DMS153 (cell line): ENCODE measurements at regions not wholly inside any gene's neighbourhood (a gene's known extent, or its start where the extent isn't known, plus 50 kb on each side); places are given as distances from the start of the nearest gene placed in this dataset.

Source experiments
- DNase-seq: peaks from one replicate; lab custom pipeline; 2025; lab: John Stamatoyannopoulos, UW

DNA sequence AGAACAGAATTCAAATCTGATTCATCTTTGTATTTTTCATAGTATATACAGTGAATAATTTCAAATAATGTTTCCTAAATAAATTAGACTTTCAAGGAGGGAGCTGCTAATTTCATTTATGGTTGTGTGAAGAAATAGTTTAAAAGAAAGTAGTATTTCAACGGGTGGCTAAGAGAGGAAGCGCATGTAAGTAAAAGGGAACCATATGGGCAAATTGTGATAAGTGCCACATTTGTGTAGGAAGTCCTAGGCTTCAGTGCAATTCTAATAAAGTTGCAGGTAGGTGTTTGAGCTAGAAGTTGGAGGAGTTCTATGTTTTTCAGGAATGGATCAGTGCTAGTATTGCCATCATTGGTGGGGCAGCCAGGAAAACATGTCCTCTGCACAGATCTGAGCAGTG lies 178.8 kb upstream of the PRDM1 start:
- DNase-seq, result no peak

DNA sequence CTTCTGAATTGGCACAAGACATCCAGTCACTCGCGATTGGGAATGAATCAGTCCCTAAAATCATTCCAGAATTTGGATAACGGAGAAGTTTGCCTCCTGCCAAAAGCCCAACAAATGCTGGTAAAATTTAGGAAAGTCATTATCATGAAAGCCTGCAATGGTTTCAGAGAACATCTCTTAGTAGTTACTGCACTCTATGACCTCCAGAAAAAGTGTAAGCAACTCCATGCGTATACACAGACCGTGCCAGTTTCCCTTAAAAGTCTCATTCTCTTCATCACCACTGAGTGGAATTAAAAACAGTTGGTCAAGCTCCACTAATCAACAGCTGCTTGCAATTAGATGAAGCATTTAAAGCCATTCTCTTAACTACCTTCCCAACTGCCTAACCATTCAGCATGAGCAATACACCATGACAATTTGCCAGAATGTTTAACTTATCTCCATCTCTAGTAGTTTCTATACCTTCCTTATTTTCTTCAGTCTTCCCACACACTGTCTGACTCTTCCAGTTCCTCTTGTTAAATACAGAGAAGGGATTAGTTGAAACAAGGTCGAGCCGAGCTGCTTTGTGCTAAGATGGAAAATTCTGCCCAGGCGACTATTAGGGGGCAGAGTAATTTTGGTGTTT lies 183.6 kb upstream of the PRDM1 start:
- DNase-seq, result no peak

DNA sequence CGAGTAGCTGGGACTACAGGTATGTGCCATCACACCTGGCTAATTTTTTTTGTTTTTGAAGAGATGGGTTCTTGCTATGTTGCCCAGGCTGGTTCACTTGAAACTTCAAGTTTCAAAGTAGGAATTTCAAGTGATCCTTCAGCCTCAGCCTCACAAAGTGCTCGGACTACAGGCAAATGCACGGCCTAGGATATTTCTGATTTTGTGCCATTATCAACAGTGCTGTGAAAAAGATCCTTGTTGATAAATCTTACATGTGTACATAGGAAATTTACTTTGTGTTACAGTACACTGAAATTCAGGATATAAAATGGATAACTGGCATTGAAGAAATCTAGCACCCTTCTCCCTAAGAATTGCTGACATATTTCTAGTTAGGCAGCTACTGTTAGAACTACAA lies 184.6 kb upstream of the PRDM1 start:
- no peak for DNase-seq

DNA sequence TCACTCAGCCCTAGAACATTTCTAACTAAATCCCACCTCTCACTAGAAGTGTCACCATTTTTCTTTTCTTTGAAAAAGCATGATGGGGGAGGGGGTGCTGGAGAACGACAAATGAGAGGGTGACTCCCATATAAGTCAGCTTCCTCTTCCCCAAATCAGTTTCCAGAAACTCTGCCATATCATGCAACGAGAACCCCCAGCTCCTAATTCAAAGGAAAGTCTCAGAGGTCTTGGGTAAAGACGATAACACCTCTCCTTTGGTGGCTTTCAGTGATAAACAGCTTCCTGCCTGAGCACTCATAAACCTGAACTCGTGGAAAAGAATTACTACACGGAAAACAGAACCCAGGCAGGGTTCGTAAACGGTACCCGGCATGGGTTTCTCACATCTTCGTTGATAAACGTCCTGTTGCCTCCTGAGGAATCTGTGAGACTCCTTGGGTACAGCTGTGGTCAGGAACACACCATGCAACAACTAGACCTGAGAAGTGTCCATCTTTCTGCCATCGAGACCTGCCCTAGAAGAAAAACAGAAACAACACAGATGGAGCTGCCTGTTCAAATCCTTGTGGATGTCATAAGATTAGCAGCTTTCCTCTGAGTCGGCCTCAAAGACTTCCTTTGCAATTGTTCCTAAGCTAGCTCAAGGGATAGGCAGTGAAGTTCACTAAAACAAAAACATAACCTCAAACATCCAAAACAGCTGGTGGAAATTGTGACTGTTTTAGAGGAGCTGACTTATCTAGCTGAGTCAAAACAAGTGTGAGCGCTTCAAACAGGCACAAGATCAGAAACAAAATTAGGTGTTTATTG lies 185.8 kb upstream of the PRDM1 start:
- no peak for DNase-seq

DNA sequence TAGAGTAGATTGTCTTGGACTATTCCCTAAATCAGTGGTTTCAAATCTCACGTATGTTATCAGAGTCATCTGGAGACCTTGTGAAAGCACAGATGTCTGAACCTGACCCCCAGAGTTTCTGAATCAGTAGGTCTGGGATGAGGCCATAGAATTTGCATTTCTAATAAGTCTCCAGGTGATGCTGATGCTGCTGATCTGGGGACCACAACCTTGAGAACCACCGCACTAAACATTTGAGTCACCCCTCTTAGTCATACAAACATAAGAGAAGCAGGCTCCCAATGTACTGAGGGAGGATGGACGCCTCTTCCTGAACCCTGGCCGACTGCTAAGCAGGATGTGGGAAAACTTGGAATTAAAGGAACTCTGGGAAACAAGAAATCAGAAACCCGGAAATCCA lies 187.8 kb upstream of the PRDM1 start:
- DNase-seq, result no peak

DNA sequence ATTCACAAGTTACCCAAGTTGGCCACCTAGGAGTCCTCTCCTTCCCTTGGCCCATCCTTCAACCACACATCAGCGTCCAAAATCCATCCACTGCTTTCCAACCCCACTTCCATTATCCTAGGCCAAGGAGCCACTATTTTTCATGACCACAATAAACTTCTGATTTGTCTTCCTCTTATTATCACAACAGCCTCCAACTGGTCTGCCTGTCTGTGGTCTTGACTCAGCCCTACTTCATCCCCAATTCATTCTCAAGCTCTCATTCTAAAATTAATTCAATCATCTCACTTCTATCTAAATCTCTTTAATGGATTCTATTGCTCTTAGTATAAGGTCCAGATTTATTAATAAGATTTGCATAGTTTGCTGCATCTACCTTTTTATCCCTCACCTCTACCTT lies 189.0 kb upstream of the PRDM1 start:
- DNase-seq, result no peak

DNA sequence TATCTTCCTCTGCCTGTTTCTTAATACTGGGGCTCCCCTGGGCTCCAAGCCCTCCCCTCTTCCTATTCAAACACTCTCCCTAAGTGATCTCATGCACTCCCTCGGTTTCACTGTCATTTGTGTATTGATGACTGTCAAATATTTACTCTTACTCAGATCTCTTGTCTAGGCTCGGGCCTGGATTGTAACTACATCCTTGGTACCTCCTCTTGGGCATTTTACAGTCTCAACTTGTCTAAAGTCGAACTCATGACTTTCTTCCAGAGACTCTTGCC lies 189.4 kb upstream of the PRDM1 start:
- DNase-seq, result peak; percentile 68

DNA sequence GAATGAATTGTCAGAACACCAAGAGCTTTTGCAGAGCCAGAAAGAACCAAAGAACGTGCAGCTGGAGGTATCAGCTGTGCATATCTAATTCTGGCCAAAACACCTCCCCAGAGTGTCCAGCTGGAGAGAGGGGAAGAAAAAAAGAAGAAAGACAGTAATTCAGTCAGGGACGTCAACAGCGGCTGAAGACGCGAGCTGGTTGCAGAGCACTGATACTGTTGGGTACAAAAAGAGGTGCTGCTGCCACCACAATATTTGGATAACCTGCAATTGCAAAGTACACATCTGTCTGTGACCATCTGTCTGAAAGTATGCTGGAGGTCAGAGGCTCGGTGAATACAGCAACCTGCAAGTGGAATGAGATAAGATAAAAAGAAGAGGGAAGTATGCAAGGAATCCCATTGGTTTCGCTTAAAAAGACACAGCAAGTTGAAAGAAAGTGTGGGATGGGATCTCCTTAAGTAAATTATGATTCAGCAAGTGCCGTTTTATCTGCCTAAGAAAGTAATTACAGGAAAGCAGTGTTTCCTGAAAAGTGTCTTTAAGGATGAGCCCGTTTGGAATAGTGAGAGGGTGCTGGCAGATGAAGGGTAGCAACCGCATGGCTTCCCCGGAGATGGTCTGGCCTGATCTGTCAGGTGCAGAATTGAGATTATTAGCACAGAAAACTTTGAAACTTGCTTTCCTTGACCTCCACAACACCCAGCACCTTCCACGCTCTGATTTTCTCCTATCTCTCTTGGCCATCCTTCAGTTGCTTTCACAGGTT lies 189.9 kb upstream of the PRDM1 start:
- no peak for DNase-seq

DNA sequence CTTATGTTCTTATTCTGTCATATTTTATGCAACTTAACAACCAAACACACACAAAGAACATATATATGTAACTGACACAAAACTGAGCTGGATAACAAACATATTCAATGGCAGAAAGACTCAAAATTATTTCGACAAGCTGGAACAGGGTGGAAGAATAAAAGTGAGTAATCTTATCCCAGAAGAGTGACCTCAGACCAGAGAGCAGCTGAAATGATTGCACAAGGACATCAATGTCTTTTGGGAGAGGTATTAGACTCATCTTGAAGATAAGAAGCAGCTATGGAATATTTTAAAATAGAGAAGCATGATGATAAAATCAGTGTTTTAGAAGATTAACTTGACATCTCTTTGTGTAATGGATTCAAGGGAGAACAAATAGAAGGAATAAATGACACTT lies 191.6 kb upstream of the PRDM1 start:
- no peak for DNase-seq

DNA sequence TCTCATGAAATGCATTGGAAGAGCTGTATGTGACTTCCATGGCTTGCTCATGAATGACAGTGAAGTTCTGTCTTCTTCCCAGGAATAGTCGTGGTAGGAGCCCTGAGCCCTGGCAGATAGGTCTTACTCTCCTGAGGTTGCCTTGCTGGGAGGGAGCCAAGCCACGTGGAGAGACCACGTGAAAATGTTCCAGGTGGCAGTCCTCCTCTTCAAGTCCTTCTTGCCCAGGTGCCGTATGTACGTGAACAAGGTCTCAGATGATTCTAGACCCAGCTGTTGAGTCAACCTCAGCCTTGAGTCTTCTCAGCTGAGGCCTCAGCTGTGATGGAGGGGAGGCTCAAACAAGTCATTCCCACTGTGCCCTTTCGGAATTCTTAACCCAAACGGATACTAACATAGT lies 192.4 kb upstream of the PRDM1 start:
- DNase-seq, result no peak

DNA sequence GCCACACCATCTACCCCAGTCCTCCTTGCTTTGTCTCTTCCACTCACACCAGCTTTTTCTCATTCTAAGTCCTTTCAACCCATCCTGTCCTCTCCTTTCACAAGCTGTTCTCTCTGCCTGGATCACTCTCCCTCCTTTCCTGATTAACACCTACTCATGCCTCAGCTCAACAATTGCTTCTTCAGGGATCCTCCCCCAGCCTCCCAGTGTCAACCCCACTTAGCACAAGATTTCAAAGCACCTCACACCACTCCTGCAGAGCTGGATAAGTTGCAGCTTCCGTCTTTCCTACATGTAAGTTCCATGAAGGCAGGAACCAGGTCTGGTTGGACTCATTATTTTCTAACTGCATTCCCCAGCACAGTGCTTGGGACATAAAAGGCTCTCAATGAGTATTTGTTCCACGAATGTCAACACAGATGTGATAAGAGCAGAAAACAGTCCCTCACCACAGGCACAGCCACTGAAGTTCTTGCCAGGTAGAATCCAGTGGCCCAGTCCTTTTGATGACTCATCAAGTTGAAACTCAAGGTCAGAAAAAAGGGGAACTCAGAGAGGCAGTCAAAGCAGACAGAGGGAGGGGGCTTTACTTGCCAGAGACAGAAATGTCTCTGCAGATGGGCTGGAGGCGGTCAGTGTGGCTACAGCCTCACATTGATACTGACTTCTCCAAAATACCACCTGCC lies 193.4 kb upstream of the PRDM1 start:
- no peak for DNase-seq

DNA sequence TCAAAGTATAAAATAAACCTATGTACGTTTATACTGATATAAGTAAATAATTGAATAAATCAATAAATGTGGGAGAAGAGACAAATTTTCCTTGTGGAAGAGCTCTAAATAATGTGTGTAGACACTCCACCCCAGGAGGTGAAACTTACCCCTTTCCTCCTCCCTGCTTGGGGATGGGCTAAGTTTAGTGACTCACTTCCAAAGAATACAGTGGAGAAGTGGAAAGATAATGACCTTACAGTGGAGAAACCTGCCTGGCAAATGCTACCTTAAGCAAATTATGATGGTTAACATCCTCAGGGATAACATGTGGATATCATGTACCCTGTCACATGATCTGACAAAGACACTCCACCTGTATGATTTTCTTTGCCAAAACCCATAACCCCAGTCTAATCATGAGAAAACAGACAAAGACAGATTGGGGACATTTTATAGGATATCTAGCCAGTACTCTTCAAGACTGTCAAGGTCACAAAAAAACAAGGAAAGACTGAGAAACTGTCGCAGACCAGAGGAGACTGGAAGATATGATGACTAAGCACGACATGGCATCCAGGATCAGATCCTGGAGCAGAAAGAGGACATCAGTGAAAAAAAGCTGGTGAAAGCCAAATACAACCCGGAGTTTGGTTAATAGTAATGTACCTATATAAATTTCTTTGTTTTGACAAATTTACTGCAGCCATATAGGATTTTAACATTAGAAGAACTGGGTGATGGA lies 195.5 kb upstream of the PRDM1 start:
- no peak for DNase-seq

DNA sequence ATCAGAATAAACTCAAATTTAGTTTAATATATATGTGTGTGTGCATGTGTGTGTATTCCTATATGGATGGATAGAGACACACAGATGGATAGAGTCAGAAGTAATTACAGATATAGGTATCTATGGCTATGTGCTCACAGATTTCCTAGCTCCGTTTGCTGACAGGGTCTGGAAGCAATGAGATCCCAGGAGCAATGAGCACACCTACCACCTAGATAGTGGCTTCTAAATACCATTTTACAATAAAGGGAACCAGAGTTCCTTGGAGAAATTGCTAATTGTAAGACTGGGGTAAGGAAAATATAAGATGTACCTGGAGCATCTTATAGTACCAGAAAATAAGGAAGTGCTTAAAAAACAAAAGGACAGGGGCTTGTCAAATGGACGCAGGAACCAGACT lies 196.2 kb upstream of the PRDM1 start:
- no peak for DNase-seq

DNA sequence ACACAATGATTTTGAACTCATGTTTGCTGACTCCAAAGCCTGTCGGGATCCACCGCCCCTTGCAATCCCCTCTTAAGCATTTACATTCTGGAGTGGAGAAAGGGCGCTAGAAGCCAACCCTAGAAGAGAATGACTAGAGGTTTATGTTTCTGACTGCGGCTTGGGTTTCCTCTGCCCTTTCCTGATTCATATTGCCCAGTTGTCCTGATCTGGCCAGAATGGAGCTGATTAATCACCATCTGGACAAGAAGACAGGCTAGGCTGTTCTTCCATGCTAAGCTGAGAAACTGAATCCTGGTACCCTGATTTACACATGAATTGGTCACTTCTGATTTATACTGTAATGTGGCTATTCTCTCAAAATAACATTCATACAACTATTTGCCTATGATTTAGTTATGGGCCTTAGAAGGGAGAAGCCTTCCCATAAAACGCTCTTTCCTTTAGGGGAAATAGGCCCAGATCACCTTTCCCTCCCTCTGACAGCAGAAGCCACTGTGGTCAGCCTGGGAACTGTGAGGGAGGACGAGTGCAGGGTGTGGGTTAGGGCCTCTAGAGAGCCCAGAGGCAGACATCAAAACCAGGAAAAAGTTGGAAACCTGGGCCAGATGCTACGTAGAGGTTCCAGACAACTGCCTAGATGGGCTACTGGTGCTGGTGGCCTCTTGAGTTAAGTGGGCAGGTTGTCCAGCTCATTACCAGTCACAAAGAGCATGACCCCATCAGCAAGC lies 199.2 kb upstream of the PRDM1 start:
- DNase-seq, result no peak

DNA sequence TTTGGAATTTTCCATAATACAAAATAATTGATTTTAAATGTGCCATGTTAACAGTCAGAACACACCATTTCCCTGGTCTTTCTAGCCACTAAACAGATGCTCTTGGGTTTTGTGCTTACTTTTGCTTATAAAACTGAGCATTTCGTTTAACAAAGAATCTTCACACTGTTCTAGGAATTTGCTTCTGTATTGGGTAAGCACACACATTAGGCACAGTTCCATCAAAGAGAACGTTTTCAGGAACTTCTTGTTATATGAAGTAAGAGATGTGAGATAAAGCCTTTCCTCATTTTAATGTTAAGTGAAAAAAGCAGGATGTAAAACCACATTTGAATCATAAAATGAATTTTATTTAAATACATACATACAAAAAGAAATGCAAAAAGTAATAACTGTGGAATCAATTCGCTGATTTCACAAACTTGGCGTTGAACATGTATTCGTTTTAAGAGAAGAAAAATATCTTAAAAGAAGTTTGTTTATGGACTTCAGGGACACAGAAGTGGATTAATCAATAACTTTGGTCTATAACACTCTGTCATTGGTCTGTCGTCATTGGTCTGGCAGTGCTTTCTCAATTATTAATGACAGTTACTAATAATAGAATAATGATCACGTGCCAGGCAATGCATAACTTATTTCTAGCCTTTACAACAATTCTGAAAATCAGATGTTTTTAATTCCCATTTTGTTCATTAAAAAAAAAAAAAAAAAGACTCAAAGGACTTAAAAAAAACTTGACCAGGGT lies 199.9 kb upstream of the PRDM1 start:
- no peak for DNase-seq

DNA sequence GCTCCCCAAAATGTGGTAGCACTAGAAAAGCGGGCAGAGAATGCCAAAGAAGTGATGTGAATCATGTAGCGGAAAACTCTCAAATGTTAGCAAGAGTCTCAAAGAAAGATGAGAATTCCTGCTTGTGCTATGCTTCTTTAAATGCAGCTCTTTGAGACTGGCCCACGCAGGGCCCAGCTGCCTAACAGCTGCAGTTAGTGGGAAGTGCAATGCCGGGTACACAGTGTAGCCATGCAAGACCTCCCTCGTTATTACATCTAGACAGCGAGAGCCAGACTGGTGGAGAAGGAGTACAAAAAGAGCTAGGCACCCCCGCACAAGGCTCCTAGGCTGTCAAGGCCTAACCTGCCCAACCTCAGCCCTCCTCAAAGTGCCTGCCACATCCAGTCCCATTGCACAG lies 201.7 kb upstream of the PRDM1 start:
- no peak for DNase-seq

DNA sequence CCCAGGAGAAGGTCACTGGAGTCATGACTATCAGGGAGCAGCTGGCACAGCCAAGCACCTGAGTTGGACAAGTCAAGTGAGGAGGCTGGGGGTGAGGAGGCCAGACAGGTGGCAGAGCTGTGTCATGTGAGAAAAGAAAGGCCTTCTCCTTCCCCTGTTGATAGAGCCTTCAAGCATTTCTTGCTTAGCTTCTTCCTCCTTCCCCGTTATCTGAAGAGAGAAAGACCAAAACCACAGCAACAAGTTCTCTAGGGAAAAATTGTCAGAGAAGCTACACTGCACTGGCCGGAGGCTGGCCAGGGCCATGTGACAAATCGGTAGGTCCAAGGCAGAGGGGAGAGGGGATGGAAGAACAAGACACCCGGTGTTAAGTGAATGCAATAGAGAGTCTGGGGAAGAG lies 202.1 kb upstream of the PRDM1 start:
- DNase-seq, result no peak

DNA sequence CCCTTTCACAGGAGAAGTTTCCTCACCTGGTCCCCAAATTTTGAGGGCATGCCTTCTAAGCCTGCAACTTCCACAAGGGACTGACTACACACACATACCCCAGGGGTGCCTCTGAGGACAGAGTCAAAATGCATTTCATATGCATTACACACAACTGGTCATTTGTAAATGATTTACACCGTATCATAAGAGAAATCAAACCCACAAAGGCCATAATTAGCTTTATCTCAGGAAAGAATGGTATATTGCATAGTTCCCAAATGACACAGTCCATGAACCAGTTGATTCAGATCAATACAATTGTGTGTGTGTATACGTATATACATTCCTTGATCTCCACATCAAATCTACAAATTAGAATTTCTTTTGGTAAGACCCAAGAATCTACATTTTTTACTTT lies 203.3 kb upstream of the PRDM1 start:
- DNase-seq, result no peak

DNA sequence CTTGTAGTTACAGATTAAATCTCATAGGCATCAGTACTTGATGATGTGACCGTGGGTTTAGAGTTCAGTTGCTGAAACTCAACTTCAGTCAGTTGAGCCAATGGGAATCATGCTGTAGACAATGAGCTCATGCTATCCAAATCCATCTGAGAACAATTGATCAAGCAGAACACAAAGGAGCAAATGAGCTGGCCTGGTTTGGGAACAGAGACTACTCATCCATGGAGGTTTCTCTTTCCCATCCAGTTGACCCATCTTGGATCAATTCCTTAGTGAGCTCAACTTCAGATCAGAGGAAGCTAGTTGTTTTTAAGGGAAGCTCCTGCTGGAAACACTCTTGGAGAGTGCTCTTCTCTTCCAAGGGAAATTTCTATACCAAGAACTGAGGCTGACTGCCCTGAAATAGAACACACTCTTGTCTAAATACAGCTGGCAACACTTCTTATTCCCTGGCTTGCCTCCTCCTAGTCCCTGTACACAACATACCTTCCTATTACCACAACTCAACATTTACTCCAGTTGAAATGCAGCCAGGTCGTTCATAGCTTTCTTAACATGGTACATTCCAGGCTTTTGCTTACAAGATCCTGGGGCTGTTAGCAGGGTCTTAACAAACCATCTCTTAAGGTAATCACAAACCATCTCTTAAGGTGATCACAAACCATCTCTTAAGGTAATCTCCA lies 203.9 kb upstream of the PRDM1 start:
- no peak for DNase-seq

DNA sequence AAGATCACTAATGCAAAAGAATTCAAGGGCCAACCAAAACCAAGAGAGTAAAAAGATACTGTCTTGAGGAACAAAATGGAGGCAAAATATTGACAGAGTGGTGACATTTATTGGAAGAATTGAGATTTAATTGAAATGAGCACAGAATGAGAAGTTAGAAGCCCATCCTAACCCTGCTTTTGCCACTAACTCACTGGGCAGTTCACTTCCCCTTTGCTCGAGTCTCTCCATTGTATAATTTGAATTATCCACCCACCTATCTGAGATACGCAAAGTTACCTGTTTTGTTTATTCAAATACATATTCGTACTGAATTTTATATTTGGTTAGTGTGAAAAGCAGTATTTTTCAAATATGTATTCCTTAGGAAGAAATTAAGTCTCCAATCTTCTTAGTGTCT lies 204.5 kb upstream of the PRDM1 start:
- DNase-seq, result no peak
